Activated CD8-positive, alpha-beta memory T cell treated with anti-CD3 and anti-CD28 coated beads, Interleukin-2, amount 10 ng/mL, durations not matched to agents 7 days and 5 days (primary cell): ENCODE measurements at regions not wholly inside any gene's neighbourhood (a gene's known extent, or its start where the extent isn't known, plus 50 kb on each side); places are given as distances from the start of the nearest gene placed in this dataset.
"Not testable (repeated sequence)": the region's sequence is repeated elsewhere in the genome, so short reads cannot be mapped to it uniquely, and the experiment has no call there.

ENCODE experiments used
- ATAC-seq: fragments of 150-1000 bp; cut with Tn5 transposase; one replicate; pipeline ENCODE4 v1.10.0; 2021; ENCODE audit warnings: moderate library complexity
- CTCF ChIA-PET: fragments of 350-600 bp; sonication (Branson Sonifier 250); formaldehyde crosslinking; loops from one replicate; lab custom pipeline; 2021; ENCODE audit warnings: antibody characterized with exemption; lab: Charles Lee
- DNase-seq: peaks from one replicate; pipeline ENCODE4 v3.0.0-alpha.2; 2020
- H3K27ac Mint-ChIP-seq: one replicate; pipeline ENCODE4 v1.8.0; 2021; ENCODE audit warnings: mild to moderate bottlenecking, mixed read lengths
- H3K27me3 Mint-ChIP-seq: one replicate; pipeline ENCODE4 v1.8.0; 2021; ENCODE audit warnings: mixed read lengths
- H3K36me3 Mint-ChIP-seq: one replicate; pipeline ENCODE4 v1.8.0; 2021; ENCODE audit warnings: mild to moderate bottlenecking, mixed read lengths
- H3K4me1 Mint-ChIP-seq: one replicate; pipeline ENCODE4 v1.8.0; 2021; ENCODE audit warnings: mixed read lengths
- H3K4me3 Mint-ChIP-seq: one replicate; pipeline ENCODE4 v1.8.0; 2021; ENCODE audit warnings: mild to moderate bottlenecking, moderate library complexity, mixed read lengths
- H3K9me3 Mint-ChIP-seq: one replicate; pipeline ENCODE4 v1.8.0; 2022; ENCODE audit warnings: low read depth, mixed read lengths

DNA sequence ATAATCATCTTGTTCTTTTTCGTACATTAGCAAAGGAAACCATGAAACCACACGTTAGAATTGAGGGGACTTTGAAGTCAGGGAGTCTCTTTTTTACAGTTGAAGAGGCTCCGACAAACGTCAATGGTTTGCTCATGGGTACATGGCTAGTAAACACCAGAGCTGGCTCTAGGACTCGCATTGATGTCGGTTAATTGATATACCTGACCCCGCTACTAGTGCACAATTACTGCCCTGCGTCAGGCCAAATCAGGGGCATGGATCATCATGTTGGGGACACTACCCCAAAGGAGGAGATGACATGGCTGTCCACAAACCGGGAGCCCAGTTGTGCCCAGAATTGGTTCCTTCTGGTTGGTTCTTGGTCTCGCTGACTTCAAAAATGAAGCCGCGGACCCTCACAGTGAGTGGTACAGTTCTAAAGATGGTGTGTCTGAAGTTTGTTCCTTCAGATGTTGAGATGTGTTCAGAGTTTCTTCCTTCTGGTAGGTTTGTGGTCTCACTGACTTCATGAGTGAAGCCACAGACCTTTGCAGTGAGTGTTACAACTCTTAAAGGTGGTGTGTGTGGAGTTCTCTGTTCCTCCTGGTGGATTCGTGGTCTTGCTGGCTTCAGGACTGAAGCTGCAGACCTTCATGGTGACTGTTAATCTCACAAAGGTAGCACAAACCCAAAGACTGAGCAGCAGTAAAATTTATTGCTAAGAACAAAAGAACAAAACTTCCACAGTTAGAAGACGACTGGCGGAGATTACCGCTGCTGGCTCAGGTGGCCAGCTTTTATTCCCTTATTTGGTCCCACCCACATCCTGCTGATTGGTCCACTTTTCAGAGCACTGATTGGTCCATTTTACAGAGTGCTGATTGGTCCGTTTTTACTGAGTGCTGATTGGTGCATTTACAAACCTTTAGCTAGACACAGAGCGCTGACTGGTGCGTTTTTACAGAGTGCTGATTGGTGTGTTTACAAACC is 126.9 kb upstream of the ERRFI1 start:
- H3K27ac Mint-ChIP-seq = peak overlapping the region; percentile 97
- CTCF ChIA-PET = interaction anchor here (0.8 to 1.6 kb wide), 4 partner anchors 10 to 55 kb away, joined by 3 to 5 read pairs (median 4); no protein-coding TSS in a partner anchor
- no peaks in the 10 kb centered on the region for H3K9me3 Mint-ChIP-seq
- H3K4me3 Mint-ChIP-seq = peak overlapping the region; percentile 55
- peaks cover 13% of the 10 kb centered on the region for H3K36me3 Mint-ChIP-seq
- DNase-seq = peak; percentile 75
- peaks cover 30% of the 10 kb centered on the region for H3K4me1 Mint-ChIP-seq
- H3K27me3 Mint-ChIP-seq = peaks cover 3% of the 10 kb centered on the region
- peak; percentile 74 for ATAC-seq

DNA sequence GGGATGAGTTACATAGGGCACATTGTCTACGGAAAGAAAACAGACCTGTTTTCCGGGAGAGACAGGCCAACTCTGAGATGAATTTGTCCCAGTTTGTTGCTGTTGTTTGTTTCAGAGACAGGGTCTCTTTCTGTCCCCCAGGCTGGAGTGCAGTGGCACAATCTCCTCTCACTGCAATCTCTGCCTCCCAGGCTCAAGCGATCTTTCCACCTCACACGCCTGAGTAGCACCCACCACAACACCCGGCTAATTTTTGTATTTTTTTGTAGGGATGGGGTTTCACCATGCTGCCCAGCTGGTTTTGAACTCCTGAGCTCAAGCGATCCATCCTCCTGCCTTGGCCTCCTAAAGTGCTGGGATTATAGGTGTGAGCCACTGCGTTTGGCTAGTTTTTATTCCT is 125.5 kb upstream of the ERRFI1 start:
- CTCF ChIA-PET = interaction anchor here (0.8 to 1.0 kb wide), 3 partner anchors 12 to 54 kb away, joined by 3 read pairs; no protein-coding TSS in a partner anchor
- ATAC-seq (no peak), DNase-seq (no peak)
- peak overlapping the region; percentile 97 for H3K27ac Mint-ChIP-seq
- peaks cover 13% of the 10 kb centered on the region for H3K36me3 Mint-ChIP-seq
- peaks cover 32% of the 10 kb centered on the region for H3K4me1 Mint-ChIP-seq
- H3K9me3 Mint-ChIP-seq = no peaks in the 10 kb centered on the region
- peaks cover 5% of the 10 kb centered on the region for H3K27me3 Mint-ChIP-seq
- H3K4me3 Mint-ChIP-seq = no peak overlapping the region

DNA sequence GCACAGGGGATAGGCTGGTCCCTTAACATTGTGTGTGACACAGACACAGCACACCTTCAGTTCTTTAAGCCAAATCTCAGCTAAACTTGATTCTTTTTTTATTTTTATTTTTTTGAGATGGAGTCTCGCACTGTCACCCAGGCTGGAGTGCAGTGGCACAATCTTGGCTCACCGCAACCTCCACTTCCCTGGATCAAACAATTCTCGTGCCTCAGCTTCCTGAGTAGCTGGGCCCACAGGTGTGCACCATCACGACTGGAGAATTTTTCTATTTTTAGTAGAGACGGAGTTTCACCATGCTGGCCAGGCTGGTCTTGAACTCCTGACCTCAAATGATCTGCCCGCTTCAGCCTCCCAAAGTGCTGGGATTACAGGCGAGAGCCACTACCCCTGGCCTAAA is 123.6 kb upstream of the ERRFI1 start:
- H3K4me3 Mint-ChIP-seq, DNase-seq, CTCF ChIA-PET, H3K27ac Mint-ChIP-seq, ATAC-seq, H3K9me3 Mint-ChIP-seq, H3K27me3 Mint-ChIP-seq: not testable (repeated sequence)
- peaks cover 44% of the 10 kb centered on the region for H3K4me1 Mint-ChIP-seq
- H3K36me3 Mint-ChIP-seq = peaks cover 13% of the 10 kb centered on the region

DNA sequence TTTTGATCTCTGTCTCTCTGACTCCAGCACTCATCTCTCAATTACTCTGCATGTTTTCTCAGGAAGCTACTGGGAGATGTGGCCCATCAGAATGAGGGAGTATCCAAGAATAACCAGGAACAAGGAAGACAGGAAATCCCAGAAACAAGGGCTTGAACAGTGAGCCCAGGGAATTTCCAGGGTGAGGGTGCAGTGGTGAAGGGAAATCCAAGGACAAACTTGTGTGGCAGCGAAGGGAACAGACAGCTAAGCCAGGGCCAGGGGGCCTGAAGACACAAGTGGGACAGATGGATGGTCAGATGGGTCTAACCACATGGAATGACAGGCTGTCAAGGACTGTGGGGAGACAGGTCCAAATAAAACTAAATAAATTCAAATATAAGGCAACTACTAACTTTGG is 121.8 kb upstream of the ERRFI1 start:
- H3K4me3 Mint-ChIP-seq = no peak overlapping the region
- H3K36me3 Mint-ChIP-seq = peaks cover 6% of the 10 kb centered on the region
- H3K4me1 Mint-ChIP-seq = peaks cover 41% of the 10 kb centered on the region
- H3K27ac Mint-ChIP-seq = no peak overlapping the region
- ATAC-seq = no peak
- CTCF ChIA-PET = no interaction called here
- H3K9me3 Mint-ChIP-seq = no peaks in the 10 kb centered on the region
- peaks cover 8% of the 10 kb centered on the region for H3K27me3 Mint-ChIP-seq
- no peak for DNase-seq

DNA sequence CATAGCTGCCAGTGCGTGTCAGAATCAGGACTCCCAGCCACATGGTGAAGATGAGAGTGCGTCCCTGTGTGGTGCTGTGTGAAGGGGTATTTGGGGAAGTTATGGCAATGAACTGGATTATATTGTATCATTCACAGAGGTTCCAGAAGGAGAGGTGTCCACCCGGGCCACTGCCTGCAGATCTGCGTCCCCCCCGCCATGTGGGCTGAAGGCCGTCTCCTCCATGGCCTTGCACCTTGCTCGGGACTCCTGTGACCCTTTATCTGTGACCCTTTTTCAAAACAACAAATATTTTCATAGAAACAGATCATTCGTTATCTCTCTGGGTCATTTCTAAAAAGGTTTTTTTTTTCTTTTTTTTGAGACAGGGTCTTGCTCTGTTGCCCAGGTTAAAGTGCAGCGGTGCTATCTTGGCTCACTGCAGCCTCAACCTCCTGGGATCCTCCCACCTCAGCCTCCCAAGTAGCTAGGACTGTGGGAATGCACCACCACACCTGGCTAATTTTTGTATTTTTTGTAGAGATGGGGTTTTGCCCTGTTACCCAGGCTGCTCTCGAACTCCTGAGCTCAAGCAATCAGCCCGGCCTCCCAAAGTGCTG is 120.2 kb upstream of the ERRFI1 start:
- Mint-ChIP-seq H3K27me3 (peaks cover 8% of the 10 kb centered on the region), H3K4me3 (no peak overlapping the region), H3K9me3 (no peaks in the 10 kb centered on the region), H3K36me3 (peaks cover 4% of the 10 kb centered on the region), H3K4me1 (peaks cover 29% of the 10 kb centered on the region), H3K27ac (no peak overlapping the region)
- CTCF ChIA-PET = interaction anchor here (0.7 kb wide), 1 partner anchor 93 kb away, joined by 5 read pairs; no protein-coding TSS in a partner anchor
- DNase-seq = no peak
- no peak for ATAC-seq

DNA sequence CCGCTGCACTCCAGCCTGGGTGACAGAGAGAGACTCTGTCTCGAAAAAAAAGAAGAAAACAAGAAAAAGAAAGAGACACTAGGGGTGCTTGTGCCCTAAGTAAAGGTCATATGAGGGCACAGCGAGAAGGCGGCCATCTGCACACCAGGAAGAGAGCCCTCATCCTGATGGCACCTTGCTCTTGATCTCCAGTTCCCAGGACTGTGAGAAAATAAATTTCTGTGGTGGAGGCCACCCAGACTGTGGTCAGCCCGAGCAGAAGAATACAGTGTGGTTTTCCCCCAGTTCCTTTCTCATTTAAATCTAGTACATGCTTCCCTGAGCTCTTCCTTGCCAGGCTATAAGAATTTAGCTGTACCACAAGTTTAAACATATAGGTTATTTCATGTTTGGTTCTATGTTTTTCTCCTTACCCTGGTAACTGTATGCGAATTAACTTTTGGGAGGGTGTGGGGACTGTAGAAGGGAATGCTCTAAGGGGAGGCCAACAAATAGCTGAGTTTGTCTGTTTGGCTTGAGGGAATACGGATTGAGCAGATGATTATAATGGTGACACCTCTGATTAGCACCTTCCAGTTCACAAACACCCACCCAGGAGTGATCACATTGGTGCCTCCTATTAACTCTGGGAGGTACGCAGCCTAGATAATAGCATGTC is 119.6 kb upstream of the ERRFI1 start:
- Mint-ChIP-seq H3K4me1 (peaks cover 26% of the 10 kb centered on the region), H3K9me3 (no peaks in the 10 kb centered on the region), H3K4me3 (no peak overlapping the region), H3K27me3 (peaks cover 8% of the 10 kb centered on the region), H3K27ac (no peak overlapping the region), H3K36me3 (peaks cover 2% of the 10 kb centered on the region)
- CTCF ChIA-PET = no interaction called here
- ATAC-seq = peak; percentile 49
- no peak for DNase-seq

DNA sequence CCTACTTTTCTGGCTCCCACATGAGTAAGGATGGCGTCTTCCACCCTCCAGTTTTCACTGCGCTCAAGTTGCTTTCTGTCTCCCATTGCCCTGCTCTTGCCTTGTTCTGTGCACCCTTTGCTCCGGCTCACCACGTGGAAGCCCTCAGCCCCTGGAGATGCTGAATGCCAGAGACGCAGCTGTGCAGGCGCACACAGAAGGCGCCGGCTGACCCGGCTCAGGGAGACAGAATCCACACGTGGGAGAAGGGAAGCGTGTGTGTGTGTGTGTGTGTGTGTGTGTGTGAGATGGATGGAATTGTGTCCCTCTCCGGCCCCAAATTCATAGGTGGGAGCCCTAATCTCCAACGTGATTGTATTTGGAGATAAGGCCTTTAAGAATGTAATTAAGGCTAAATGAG is 118.2 kb upstream of the ERRFI1 start:
- Mint-ChIP-seq H3K9me3 (no peaks in the 10 kb centered on the region), H3K27ac (no peak overlapping the region), H3K36me3 (no peaks in the 10 kb centered on the region), H3K27me3 (peaks cover 8% of the 10 kb centered on the region), H3K4me3 (no peak overlapping the region), H3K4me1 (peaks cover 23% of the 10 kb centered on the region)
- DNase-seq (no peak), ATAC-seq (no peak)
- CTCF ChIA-PET = no interaction called here

DNA sequence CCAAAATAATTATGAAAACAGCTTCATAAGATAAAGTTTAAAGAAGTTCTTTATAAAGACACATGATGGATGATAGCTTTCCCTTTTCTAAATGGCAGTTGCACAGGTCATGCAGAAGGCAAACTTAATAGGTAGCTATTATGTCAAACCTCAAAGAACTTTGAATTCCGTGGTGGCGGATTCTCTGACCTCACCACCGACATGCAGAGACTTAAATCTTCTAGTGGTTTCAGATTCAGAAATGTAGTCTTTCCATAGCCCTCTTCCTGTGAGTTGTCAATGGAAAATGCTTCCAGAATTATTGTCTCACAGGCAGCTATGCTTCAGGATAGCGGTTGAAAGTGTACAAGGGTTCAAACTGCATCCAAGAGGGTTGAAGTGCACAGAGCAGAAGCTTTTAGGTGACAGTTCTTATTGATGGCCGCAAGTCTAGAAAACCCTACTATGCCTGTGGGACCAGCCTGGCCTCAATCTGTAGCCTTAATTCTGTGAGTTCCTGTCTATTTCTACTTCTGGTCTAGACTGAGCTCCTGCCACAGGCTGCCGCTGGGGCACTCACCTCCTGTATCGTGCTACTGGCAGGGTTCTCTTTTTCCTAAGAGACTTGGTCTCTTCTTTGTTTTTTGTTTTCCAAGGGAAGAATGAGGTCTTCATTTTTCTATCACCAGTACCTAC is 117.0 kb upstream of the ERRFI1 start:
- ATAC-seq (peak; percentile 45), DNase-seq (no peak)
- Mint-ChIP-seq H3K27ac (no peak overlapping the region), H3K27me3 (peaks cover 12% of the 10 kb centered on the region), H3K4me3 (no peak overlapping the region), H3K9me3 (no peaks in the 10 kb centered on the region), H3K36me3 (no peaks in the 10 kb centered on the region), H3K4me1 (peaks cover 23% of the 10 kb centered on the region)
- CTCF ChIA-PET = interaction anchor here (1.2 kb wide), 1 partner anchor 128 kb away, joined by 4 read pairs; no protein-coding TSS in a partner anchor

DNA sequence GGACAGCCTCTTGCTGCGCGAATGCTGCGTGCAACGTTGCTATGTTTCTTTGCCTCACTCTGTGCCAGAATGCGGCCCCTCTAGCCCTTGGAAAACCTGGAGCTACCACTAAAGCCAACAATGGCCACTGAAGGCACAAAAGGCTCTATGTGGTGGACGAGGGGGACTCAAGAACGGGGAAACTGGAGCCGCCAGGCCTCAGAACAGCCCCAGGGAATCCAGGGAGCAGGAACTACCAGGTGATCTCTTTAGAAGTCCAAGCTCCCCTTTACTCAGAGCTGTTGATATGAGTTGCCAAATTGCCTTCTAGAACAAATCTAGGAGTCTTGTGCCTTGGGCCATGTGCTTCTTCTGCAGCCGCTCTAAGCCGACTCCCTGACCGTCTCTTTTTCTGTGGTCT is 113.8 kb upstream of the ERRFI1 start:
- no peak for DNase-seq
- Mint-ChIP-seq H3K9me3 (no peaks in the 10 kb centered on the region), H3K36me3 (no peaks in the 10 kb centered on the region), H3K27me3 (peaks cover 28% of the 10 kb centered on the region), H3K4me3 (no peak overlapping the region), H3K4me1 (peaks cover 9% of the 10 kb centered on the region), H3K27ac (no peak overlapping the region)
- CTCF ChIA-PET = no interaction called here
- ATAC-seq = no peak

DNA sequence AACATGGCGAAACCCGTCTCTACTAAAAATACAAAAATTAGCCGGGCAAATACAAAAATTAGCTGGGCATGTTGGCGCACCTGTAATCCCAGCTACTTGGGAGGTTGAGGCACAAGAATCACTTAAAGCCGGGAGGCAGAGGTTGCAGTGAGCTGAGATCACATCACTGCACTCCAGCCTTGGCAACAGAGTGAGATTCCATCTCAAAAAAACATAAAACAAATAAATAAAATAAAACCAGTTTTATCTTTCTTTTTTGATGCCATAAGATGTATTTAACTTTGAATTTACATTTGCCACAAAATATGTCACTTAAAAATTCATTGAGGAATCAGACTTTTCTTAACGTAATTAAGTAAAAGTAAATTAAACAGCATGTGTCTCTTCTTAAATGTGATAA is 113.3 kb upstream of the ERRFI1 start:
- Mint-ChIP-seq H3K27me3 (peaks cover 34% of the 10 kb centered on the region), H3K36me3 (no peaks in the 10 kb centered on the region), H3K9me3 (no peaks in the 10 kb centered on the region), H3K4me3 (no peak overlapping the region), H3K27ac (no peak overlapping the region), H3K4me1 (peaks cover 9% of the 10 kb centered on the region)
- DNase-seq (no peak), ATAC-seq (no peak)
- CTCF ChIA-PET = no interaction called here

DNA sequence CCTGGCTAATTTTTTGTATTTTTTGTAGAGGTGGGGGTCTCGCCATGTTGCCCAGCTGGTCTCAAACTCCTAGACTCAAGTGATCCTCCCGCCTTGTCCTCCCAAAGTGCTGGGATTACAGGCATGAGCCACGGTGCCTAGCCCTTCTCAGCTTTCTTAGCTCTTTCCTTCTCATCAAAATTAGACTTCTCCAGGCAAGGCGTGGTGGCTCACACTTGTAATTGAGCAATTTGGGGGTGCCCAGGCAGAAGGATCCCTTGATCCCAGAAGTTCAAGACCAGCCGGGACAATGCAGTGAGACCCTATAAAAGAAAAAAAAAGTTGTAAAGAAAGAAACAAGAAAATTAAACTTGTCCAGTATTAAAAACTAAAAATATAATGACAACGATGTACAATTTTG is 112.6 kb upstream of the ERRFI1 start:
- CTCF ChIA-PET = no interaction called here
- no peak for DNase-seq

DNA sequence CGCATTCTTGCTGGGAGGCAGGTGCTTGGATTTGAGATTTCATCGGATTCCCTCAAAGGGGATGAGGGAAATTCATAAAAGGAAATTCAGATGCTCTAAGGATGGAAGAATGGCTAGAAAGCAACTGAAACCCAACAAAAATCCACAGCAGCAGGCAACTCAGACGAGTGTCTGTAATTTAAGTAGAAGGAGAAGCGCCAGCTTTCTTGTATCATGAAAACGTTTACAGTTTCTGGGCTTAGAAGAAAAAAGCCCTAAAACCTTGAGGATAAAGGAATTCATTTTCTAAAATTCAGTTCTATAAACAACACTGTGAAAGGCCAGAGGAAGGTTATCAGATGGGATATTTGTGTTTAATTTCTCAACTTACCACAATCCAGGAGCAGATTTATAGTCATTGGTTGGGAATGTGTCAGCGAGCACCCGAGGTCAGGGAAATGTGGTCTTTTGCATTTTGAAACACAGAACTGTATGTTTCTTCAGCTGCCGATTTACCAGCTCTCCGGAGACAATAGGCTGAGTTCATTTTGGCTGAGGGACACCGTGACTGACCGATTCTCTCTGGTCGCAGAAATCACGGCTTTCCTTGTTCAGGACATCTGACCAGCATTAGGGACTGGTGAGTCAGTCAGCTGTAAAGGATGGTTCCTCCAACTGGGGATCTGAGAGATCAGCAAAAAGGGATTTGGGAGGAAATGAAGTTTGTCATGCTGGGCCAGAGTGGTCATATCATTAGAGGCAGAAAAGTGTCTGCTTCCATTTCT is 111.6 kb upstream of the ERRFI1 start:
- CTCF ChIA-PET = no interaction called here
- no peaks in the 10 kb centered on the region for H3K9me3 Mint-ChIP-seq
- no peak for DNase-seq
- H3K27ac Mint-ChIP-seq = no peak overlapping the region
- H3K4me1 Mint-ChIP-seq = peaks cover 2% of the 10 kb centered on the region
- ATAC-seq = no peak
- no peak overlapping the region for H3K4me3 Mint-ChIP-seq
- no peaks in the 10 kb centered on the region for H3K36me3 Mint-ChIP-seq
- H3K27me3 Mint-ChIP-seq = peaks cover 42% of the 10 kb centered on the region

More for the DNA sequence above, 112.6 kb upstream of the ERRFI1 start:
- no peak overlapping the region for H3K4me3 Mint-ChIP-seq
- no peak for ATAC-seq
- no peaks in the 10 kb centered on the region for H3K36me3 Mint-ChIP-seq
- peaks cover 36% of the 10 kb centered on the region for H3K27me3 Mint-ChIP-seq
- H3K9me3 Mint-ChIP-seq = no peaks in the 10 kb centered on the region
- H3K27ac Mint-ChIP-seq = no peak overlapping the region
- H3K4me1 Mint-ChIP-seq = peaks cover 6% of the 10 kb centered on the region
